Activated CD4-positive, CD25-positive, alpha-beta regulatory T cell treated with anti-CD3 and anti-CD28 coated beads, Interleukin-2, amount 50 U/mL, for 16 hours (primary cell): ENCODE measurements at regions not wholly inside any gene's neighbourhood (a gene's known extent, or its start where the extent isn't known, plus 50 kb on each side); places are given as distances from the start of the nearest gene placed in this dataset.
"Not testable (repeated sequence)": the region's sequence is repeated elsewhere in the genome, so short reads cannot be mapped to it uniquely, and the experiment has no call there.

Experiments used
- DNase-seq: peaks from one replicate; pipeline ENCODE4 v3.0.0-alpha.2; 2020; ENCODE audit warnings: low read depth, low spot score

DNA sequence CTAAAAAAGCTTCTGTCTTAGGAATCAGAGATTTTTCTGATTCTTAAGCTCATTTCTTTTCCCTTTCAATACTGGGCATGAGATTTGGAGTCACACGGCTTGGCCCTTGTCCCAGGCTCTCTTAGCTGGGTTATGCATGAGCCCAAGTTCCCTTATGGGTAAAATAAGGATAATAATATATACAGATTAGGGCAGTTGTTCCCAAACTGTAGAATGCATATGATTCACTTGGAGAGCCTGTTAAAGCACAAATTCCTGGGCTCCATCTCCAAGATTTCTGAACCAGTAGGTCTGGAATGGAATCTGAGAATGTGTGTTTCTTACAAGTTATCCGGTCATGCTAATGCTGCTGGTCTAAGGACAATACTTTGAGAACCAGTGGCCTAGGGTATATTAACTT is 154.0 kb downstream of the REEP3 start:
- DNase-seq: no peak

DNA sequence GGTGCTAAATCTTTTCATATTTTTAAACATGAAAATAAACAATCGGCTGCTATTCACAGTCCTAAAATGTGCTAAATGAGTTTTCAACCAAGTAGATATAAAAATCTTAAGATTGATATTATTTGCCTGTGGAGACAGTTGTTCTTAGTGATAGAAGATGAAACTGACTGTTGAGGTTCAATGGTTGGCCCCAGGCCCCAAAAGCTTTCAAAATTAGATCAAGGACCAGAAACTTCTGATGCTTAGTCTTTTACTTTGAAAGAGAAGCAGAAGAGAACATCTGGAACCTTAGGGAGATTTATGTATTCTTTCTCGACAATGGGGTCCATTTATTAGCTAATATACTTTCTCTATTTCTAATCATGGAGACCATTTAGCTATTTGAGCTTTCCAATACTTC is 155.8 kb downstream of the REEP3 start:
- no peak for DNase-seq

DNA sequence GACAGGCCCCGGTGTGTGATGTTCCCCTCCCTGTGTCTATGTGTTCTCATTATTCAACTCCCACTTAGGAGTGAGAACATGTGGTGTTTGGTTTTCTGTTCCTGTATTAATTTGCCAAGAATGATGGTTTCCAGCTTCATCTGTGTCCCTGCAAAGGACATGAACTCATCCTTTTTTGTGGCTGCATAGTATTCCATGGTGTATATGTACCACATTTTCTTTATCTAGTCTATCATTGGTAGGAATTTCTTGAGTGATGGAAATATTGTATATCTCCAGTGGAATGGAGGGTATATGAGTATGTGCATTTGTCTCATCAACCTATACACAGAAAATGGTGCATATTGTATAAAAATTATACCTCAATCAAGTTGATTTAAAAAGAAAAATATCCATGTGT is 159.3 kb downstream of the REEP3 start:
- not testable (repeated sequence) for DNase-seq

DNA sequence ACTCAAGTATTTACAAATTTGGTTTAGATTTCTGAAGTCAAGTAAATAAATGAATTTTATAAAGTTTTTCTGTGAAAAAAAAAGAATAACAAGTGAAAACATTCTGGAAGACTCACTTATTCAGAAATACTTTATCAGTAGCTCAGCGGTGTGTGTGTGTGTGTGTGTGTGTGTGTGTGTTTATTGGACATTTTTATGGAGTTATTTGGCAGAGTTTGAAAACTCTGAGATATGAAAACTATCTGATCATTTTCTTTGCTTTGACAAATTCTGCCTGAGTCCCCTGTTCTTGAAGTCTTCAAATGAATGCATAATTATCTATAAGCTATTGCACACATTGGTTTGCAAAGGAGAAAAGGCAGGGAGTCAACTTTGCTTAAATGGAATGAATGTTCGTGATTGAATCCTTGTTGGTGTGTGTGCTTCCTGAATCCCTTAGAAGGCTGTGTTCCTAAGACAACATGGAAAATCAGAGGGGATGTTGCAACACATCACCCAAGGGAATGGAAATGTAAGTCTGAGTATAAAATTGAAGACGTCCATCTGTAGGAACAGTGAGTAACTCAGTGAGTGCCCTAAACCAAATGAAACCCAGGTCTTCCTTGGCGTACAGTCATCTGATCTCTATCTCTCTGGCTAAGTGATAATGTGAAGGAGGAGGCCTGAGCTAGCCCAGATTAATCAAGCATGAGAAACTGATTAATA is 160.9 kb downstream of the REEP3 start:
- DNase-seq: no peak

DNA sequence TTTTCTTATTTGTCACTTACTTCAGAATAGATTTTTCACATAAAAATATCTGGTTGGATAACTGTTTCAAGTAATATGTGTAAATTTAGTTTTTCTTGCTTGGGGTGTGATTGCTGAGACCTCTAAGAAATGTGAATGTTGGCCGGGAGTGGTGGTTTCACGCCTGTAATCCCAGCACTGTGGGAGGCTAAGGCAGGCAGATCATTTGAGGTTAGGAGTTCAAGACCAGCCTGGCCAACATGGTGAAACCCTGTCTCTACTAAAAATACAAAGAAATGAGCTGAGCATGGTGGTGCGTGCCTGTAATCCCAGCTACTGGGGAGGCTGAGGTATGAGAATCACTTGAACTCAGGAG is 161.5 kb downstream of the REEP3 start:
- not testable (repeated sequence) for DNase-seq

DNA sequence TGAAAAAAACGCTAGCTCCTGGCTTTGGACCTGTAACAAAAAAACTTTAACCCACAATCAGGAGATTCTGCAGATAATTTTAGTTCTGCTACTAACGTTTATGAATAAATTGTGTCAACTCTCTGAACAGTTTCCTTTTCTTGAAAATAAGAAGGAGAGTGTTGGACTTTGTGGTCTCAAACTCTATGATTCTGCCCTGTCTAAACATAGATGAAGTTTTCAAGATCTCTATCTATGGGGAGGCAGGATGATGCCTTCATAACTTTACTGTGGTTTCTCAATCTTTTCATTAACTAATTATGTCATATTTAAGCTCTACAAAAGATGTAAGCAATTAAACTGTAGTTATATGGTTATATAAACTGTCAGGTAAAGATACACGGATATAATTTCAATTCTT is 162.0 kb downstream of the REEP3 start:
- no peak for DNase-seq

DNA sequence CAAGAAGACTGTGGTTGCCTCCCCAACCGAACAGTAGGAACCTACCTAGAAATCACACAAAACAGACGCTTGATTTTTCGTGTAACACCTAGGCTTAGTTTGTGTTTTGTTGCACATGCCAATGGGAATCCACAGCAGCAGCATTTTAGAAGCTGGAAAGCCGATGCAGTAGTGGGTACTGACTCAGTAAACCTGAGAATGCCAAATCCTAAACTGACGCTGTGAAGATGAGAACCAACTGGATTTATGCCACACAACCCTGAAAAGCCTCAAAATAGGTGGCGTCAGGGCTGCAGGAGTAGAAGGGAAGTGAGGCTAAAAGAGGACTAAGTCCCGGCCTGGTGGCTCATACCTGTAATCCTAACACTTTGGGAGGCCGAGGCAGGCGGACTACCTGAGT is 162.5 kb downstream of the REEP3 start:
- DNase-seq: no peak

DNA sequence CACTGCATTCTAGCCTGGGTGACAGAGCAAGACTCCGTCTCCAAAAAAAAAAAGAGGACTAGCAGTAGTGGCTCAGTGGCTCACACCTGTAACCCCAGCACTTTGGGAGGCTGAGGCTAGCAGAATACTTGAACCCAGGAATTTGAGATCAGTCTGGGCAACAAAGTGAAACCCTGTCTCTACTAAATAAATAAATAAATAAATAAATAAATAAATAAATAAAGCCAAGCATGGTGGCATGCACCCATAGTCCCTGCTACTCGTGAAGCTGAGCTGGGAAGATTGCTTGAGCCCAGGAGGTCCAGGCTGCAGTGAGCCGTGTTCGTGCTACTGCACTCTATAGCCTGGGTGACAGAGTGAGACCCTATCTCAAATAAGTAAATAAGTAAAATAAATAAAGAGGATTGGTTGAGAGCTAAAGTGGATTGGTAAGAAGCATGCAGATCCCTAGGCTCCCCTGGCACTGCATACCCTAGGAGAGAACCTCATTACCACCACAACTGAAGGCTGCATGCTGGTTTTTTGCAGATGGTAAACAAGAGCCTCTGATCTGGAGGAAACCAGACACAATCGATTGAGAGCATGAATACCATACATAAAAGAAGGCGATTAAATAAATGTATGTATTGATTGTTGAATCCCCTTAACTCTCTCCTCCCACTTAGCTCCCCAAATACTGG is 163.2 kb downstream of the REEP3 start:
- no peak for DNase-seq

DNA sequence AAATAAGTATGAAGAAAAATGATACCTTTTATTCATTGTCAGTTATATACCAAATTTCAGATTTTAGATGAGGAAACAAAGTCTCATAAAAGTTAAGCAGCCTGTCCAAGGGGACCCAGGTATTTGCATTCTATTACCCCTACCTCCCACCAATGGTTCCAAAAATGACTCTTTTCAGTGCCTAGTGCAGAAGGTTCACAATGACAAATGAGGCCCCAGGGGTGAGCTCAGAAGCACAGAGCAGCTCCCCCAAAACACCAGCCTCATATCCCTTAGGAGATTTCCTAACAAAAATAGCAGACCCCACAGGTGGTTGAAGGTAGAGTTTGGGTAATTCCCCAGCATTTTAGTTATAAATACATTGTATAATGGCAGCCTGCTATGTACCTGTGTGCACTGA is 168.6 kb downstream of the REEP3 start:
- no peak for DNase-seq

DNA sequence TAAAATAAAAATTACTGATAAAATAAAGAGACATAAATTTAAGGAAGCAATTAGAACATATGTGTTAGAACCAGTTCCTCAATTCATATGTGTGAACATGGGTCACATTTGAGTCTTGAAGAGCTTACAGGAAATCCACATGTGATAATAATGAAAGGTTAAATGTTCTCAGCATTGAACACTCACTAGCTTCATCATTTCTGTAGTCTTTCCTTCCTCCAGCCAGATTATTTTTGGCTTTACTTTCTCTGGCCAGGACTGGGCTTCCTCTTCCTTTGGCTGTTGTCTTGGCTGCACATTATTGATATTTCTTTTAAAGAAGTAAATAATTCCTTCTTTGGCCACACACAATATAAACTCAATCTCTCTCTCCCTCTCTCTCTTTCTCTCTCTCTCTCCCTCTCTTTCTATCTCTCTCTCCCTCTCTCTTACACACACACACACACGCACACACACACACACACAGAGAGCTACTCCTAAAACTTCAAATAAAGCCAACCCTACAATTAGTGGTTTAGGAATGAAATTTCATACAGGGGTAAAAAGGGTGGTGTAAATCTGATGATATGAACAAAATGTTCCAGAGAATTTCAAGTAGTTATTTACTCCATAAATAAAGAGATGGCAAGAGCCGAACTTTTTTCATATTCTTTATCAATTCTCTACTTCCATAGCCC is 171.2 kb downstream of the REEP3 start:
- no peak for DNase-seq

DNA sequence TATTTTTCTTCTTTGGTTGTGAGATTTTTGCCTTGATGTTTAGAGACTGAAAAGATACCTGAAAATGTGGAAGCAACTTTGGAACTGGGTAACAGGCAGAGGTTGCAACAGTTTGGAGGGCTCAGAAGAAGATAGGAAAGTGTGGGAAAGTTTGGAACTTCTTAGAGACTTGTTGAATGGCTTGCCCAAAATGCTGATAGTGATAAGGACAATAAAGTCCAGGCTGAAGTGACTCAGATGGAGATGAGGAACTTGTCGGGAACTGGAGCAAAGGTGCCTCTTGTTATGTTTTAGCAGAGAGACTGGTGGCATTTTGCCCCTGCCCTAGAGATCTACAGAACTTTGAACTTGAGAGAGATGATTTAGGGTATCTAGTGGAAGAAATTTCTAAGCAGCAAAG is 171.8 kb downstream of the REEP3 start:
- DNase-seq: not testable (repeated sequence)

DNA sequence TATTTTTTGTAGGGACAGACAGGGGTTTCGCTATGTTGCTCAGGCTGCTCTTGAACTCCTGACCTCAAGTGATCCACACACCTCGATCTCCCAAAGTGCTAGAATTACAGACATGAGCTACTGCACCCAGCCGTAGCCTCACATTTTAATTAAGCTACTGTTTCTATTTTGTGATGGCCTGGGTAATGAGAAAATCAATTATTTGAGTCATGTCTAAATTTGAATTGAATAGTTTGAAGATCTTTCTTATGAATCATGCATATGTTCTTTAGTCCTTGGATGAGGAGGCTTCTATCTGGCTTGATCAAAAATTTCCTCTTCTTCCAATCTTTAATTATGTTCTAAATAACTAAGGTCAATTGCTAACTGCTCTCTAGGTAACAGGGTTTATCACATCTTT is 175.0 kb downstream of the REEP3 start:
- DNase-seq: no peak

DNA sequence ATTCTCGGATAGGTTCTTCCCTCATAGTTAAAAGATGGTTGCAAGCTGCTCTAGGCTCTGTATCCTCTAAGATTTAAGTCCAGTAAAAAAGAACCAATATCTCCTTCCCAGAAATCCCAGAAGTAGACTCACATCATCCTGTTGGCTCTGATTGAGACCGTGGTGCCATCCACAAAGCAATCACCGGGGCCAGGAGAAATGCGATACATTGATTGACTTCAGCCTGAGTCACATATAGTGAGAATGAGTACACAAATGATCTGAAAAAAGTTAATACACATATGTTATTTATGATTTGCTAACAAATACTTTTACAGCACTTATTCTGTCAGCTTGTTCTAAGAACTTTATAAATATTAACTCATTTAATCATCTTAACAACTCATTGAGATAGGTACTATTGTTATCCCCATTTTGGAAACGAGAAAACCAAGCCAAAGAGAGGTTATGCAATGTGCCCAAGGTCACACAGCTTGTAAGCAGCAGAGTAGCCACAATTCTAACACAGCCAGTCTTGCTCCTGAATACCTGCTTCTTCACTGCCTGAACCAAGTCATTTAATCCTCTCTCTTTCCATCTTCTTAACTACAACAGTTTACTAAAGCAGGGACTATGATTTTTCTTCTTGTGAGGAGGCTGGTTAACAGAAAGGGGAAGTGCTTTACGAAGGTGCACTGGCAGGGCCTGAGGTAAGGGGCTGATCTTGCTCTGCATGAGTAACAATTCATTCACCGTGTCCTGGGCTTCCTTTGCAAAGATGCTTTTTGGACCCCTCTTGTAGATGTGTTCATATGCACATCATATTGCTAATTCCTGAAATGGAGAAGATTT is 177.0 kb downstream of the REEP3 start:
- DNase-seq: no peak

DNA sequence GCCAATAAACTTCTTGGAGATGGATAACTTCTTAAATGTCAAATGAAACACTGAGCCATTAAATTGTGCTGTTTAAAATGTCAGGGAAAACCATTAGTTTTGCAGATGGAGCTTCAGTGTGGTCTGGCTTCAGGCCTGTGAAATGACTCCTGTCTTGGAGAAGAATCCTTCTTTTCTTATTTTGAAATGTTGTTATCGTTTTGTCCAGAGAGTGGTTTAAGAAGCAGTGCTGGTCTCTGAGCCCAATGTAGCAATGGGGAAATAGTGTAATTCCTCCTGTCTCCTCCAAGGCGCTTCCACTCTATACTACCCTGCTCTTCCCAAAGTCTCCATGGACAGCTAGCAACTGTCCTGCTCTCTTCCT is 177.6 kb downstream of the REEP3 start:
- no peak for DNase-seq

DNA sequence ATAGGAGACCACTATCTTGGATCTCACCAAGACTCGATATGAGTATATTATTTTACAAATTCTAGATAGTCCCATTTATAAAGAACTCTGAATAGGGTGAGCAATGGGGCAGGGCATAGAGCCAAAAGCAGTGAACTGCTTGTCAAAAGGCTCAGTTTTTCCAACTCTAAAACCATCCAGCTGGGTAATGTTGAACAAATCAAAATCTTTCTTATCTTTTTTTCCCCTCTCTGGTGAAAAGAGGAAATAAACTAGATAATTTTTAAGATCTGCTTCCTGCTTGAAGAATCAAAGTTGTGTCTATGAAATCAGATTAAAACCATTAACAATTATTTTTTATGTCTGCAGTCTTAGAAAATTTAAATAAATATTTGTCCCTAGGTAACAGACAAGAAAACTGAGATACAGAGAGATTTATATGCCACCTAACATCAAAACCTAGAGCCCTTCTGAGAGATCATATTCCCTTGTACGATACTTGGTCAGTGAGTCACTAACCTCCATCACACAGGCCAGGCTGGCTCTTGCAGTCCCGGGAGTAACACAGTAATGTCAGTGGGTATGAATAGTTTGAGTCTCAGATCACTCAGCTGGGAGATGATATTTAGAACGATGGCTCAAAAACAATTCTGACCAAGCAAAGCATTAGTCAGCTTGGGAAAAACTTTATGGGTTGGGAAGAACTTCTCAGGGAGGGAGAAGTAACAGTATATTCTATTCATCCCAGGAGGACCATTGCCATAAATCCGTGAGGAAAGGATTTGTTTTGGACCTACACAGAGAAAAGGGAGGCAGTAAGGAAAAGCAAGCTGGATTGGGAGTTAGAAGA is 178.8 kb downstream of the REEP3 start:
- no peak for DNase-seq

DNA sequence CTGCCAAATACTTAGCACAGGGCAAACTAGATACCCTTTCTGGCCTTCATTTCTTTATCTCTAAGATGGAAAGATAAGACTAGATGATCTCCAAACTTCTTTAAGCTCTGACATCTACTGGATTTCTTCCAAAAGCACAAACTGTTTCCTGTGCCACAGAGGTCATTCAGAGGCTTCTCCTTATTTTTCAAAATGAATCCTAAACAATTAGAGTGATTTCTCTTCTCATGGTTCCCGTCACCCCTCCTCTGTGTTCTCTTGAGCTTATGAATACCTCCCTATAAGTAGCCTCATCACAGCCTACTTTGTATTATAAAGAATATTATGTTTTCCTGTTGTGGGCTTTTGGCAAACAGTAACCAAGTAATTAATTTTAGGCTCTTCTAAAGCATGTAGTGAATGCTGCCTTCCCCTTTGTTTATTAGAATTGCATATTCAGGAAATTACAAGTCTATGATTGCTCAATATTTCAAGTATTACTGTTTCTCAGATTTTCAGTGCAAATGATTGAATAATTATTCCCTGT is 179.5 kb downstream of the REEP3 start:
- DNase-seq: no peak

DNA sequence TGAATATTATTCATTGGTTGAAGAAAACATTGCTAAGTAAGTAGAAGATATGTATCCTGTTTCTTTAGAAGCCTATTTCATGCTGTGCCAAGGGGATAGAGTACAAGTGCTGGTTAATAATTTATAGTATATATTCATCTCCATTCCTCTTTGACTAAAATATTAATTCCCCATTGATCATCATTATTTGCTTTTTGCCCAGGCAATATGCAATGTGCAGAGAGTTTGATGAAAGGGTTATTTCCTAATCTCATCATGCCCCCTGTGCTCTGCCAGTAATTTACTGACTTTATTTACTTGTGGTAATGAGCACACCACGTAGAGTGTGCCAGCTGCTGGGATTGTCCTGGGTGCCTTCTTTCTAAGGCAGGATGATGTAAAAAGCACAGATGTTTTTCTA is 180.9 kb downstream of the REEP3 start:
- no peak for DNase-seq

DNA sequence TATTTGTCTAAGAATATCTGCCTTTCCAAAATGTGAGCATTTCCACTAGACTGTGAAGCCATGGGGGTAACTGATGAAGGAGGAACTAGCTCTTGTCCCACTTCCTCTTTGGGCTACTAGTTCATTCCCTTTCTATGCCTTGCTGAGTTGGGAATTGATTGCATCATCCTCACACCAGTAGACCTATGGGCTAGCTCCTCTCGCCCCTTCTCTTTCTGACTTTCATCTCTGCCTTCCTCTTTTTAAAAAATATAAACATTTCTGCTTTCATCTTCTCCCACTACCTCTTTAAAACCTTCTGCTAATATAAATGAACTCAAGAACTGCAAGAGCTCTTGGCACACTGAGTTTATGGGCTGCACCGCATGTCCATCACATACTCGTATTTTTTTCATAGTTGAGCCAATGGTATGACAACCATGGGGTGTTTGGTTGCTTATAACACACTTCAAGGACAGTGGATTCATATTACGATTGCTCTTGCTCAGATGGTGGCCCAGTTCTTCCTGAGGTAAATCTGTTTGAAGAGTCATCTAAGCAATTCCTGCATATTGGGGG is 182.0 kb downstream of the REEP3 start:
- no peak for DNase-seq

DNA sequence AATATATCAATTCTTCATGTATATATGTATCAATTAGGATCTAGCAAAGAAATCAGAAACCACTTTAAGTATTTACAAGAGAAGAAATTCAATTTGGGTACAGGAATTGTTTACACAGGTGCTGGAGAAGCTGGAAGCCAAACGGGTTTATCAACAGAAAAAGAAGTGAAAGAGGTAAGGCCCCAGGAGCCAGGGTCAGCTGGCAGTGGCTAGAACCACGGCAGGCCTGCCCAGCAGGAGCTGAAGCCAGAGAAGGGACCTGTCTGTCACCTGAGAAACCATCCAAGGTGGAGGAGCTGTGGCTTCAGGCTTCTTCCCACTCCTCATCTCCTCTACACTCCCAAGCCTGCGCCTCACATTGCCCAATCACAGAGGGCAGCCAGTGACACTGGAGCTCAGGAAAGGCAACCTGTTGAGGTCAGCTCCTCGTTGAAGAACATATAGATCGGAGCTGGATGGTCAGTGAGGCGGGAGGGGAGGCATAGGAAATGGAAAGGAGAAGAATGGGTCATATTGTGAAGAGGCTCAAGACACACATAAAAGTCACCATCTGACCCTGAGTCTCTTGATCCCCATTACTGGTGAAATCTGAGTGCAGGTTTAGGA is 182.6 kb downstream of the REEP3 start:
- DNase-seq: no peak

DNA sequence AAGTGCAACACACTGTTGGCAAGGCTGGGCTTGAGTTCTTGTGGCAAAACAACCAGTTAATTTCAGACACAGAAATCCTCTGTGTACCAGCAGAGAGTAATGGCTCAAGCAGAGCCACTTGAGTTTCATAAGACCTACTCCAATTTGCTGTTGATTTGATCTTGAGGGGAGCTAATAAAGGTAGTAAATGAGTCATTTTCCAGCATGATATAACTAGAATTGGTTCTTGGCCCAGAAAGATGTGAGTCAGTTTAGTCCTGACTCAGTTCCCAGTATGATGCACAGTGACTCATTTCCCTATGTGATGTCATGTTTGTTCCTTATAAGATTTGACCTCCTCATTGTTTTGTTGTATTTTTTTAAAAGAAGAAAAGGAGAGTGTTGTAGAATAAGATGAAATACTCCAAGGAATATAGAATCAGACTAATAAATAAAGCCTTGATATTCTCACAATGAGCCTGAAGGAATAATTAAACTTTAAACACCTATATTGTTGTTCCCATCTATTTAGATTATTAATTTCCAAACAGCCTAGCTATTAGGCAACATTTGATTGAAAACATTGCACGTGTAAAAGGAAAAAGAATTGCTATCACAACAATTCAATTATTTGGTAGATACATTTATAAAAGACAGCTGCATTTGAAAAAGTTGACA is 186.2 kb downstream of the REEP3 start:
- DNase-seq: no peak
